Thyroid gland (tissue), 4 donors: ENCODE measurements at regions not wholly inside any gene's neighbourhood (a gene's known extent, or its start where the extent isn't known, plus 50 kb on each side); places are given as distances from the start of the nearest gene placed in this dataset.

Experiments
- DNase-seq, 2 donors: peaks; one replicate each; pipeline ENCODE4 v3.0.0-alpha.2; 2019
- H3K27ac ChIP-seq, 3 donors: fragments of 200-600 bp; sonication (generic); 1 replicate in 2 of 3; 2 replicates in 1 of 3; pipeline ENCODE4 v1.5.1; 2016 to 2019; ENCODE audit warnings: mild to moderate bottlenecking in 1 of 3, moderate library complexity in 1 of 3
- H3K27me3 ChIP-seq: fragments of 200-600 bp; sonication (generic); one replicate; pipeline ENCODE4 v1.5.1; 2019
- H3K36me3 ChIP-seq, 2 donors: fragments of 200-600 bp; sonication (generic); one replicate each; pipeline ENCODE4 v1.5.1; 2016 to 2019
- H3K4me1 ChIP-seq, 2 donors: fragments of 200-600 bp; sonication (generic); one replicate each; pipeline ENCODE4 v1.5.1; 2017 to 2019
- H3K4me3 ChIP-seq, 3 donors: fragments of 200-600 bp; sonication (generic); replicated peaks in 1 of 3; 1 replicate in 2 of 3; 2 replicates in 1 of 3; pipeline ENCODE4 v1.5.1; 2016; ENCODE audit warnings: mild to moderate bottlenecking in 1 of 3
- H3K9me3 ChIP-seq: fragments of 200-600 bp; sonication (generic); one replicate; pipeline ENCODE4 v1.5.1; 2017
- POLR2A ChIP-seq, 2 donors: fragments of 450-650 bp; IDR thresholded peaks; one replicate each; pipeline ENCODE4 v1.6.1; 2017; ENCODE audit warnings: antibody characterized with exemption in 2 of 2, mild to moderate bottlenecking in 2 of 2, moderate library complexity in 1 of 2
- WGBS, 2 donors: methylation state at CpG; one replicate each; pipeline ENCODE4 v1.1.5; 2017; 5-methylcytosine and 5-hydroxymethylcytosine counted together
- intact Hi-C: fragments of 100-400 bp; cut with DNase I; formaldehyde crosslinking; loops from one replicate; pipeline ENCODE4 v1.15.1; 2023
- TF ChIP-seq, protein P1 (sequence below), 6 experiments: fragments of 200-600 bp in 3 of 6; fragments of 450-650 bp in 3 of 6; sonication (generic) in 3 of 6; IDR thresholded peaks; one replicate each; pipeline ENCODE4 v1.5.1; 2016 to 2019; ENCODE audit warnings: antibody characterized with exemption in 6 of 6, mild to moderate bottlenecking in 2 of 6, inconsistent platforms in 1 of 6, moderate library complexity in 1 of 6

DNA sequence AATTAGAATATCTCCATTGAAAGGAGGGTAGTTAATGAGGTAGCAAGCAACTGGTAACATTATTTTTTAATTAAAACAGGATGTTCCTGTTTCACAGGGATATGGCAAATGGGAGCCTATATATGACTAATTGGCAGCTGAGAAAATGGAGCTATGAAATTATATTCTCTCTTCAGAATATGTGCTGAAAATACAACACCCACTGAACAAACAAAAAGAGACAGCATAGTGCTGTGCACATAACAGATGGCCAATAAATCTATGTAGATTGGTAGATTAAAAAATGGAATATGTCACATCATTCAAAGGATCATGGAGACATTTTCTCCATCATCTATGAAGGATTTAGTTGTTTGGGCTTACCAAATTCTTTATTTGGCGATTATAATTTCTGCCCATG, 362.0 kb downstream of the GPR37 start:
- H3K36me3 ChIP-seq, result no peaks in the 10 kb centered on the region
- H3K4me1 ChIP-seq, result no peaks in the 10 kb centered on the region
- TF ChIP-seq, protein P1, sequence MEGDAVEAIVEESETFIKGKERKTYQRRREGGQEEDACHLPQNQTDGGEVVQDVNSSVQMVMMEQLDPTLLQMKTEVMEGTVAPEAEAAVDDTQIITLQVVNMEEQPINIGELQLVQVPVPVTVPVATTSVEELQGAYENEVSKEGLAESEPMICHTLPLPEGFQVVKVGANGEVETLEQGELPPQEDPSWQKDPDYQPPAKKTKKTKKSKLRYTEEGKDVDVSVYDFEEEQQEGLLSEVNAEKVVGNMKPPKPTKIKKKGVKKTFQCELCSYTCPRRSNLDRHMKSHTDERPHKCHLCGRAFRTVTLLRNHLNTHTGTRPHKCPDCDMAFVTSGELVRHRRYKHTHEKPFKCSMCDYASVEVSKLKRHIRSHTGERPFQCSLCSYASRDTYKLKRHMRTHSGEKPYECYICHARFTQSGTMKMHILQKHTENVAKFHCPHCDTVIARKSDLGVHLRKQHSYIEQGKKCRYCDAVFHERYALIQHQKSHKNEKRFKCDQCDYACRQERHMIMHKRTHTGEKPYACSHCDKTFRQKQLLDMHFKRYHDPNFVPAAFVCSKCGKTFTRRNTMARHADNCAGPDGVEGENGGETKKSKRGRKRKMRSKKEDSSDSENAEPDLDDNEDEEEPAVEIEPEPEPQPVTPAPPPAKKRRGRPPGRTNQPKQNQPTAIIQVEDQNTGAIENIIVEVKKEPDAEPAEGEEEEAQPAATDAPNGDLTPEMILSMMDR (IDR thresholded peaks at IDR 0.05), result no peak
- TF ChIP-seq POLR2A (IDR thresholded peaks at IDR 0.05), result no peak
- no peak for DNase-seq
- H3K9me3 ChIP-seq, result no peaks in the 10 kb centered on the region
- 80 to 83% methylated on average over 1 of the region's 1 CpG for WGBS, 2 donors
- intact Hi-C loops, result no loop called here
- no peak overlapping the region for H3K4me3 ChIP-seq
- no peak overlapping the region for H3K27ac ChIP-seq
- no peaks in the 10 kb centered on the region for H3K27me3 ChIP-seq

DNA sequence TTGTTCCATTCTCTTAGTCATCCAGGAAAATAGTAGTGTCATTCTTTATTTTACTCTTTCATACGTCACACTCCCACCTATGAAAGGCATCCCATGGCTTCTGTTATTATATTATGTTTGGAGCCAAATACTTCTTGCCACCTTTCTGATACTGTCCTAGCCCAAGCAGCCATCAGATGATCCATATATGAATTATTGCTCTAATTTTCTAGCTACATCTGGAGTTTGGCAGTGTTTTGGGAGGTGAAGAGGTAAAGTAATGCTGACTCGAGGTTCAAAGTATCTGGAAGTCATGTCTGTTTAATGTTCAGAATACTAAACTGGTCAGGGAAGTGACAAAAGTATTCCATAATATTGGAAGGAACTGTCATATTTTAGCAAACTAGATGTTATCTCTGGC, 362.5 kb downstream of the GPR37 start:
- Histone ChIP-seq H3K27me3 (no peaks in the 10 kb centered on the region), H3K9me3 (no peaks in the 10 kb centered on the region), H3K4me3 (no peak overlapping the region), H3K36me3 (no peaks in the 10 kb centered on the region), H3K27ac (no peak overlapping the region), H3K4me1 (no peaks in the 10 kb centered on the region)
- intact Hi-C loops, result no loop called here
- 70 to 71% methylated on average over 2 of the region's 2 CpGs for WGBS, 2 donors
- DNase-seq, result no peak
- no peak for TF ChIP-seq POLR2A (IDR thresholded peaks at IDR 0.05)
- TF ChIP-seq, protein P1 (IDR thresholded peaks at IDR 0.05), result no peak

DNA sequence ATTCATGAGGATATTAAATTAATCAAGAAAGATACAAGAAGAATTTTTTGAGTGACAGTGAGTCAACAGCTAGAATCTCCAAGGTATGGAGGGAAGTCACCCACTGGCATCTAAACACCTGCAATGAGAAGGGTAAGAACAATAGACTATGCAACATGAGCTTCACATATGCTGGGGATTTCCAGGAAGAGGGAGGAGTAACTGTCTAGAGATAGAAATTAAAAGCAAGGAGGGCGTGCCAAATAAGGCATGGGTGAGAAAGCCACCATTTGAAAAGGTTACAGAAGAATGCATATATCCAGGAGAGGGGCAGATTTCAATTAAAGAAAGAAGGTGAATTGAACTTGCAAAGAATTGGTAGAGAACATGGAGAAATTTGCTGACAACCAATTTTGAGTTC, 365.7 kb downstream of the GPR37 start:
- Histone ChIP-seq H3K36me3 (no peaks in the 10 kb centered on the region), H3K4me1 (no peaks in the 10 kb centered on the region), H3K9me3 (no peaks in the 10 kb centered on the region), H3K4me3 (no peak overlapping the region), H3K27me3 (no peaks in the 10 kb centered on the region), H3K27ac (no peak overlapping the region)
- intact Hi-C loops, result no loop called here
- DNase-seq, result no peak
- 92% methylated on average over 1 of the region's 1 CpG for WGBS, 2 donors
- TF ChIP-seq POLR2A (IDR thresholded peaks at IDR 0.05), result no peak
- TF ChIP-seq, protein P1 (IDR thresholded peaks at IDR 0.05), result no peak

DNA sequence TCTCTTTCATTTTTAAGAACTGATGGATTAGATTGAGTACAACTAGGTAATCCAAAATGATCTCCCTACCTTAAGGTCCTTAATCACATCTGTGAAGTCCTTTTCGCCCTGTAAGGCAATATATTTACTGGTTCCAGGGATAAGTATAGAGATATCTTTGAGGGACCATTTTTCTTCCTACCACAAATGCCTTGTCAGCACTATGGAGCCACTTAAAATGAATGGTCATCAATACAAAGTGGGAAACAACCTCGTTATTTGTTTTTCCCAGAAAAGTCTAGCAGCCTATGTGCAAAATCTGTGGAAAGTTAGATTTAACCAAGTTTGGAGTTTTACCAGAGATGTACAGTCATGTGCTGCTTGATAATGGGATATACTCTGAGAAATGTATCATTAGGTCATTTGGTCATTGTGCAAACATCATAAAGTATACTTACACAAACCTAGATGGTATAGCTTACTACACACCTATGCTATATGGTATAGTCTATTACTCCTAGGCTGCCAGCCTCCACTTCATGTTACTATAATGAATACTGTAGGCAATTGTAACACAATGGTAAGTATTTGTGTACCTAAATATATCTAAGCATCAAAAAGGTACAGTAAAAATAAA, 366.2 kb upstream of the TMEM229A start:
- no peaks in the 10 kb centered on the region for H3K9me3 ChIP-seq
- no peak overlapping the region for H3K27ac ChIP-seq
- H3K4me3 ChIP-seq, result no peak overlapping the region
- no peaks in the 10 kb centered on the region for H3K36me3 ChIP-seq
- DNase-seq, result no peak
- TF ChIP-seq POLR2A (IDR thresholded peaks at IDR 0.05), result no peak
- TF ChIP-seq, protein P1 (IDR thresholded peaks at IDR 0.05), result no peak
- H3K4me1 ChIP-seq, result no peaks in the 10 kb centered on the region
- intact Hi-C loops, result no loop called here
- WGBS, 2 donors, result 88 to 92% methylated on average over 2 of the region's 2 CpGs
- no peaks in the 10 kb centered on the region for H3K27me3 ChIP-seq

DNA sequence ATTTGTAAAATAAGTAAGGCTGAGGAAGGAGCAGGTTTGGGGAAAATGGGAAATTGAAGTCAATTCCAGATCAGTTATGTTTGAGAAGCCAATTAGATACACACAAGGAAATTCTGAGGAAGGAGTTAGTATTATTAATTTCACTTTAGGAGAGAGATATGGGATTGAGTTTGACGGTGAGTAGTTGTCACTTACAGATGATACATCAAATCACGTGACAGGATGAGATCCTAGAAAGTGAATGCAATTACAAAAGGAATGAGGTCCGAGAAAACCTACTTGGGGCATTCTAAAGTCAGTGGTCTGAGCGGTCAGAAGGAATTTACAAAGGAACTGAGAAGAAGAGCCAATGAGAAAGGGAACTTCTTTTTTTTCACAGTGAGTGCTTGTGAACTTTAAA, 364.3 kb upstream of the TMEM229A start:
- Histone ChIP-seq H3K9me3 (no peaks in the 10 kb centered on the region), H3K27ac (no peak overlapping the region), H3K27me3 (no peaks in the 10 kb centered on the region), H3K4me1 (no peaks in the 10 kb centered on the region), H3K36me3 (no peaks in the 10 kb centered on the region), H3K4me3 (no peak overlapping the region)
- TF ChIP-seq POLR2A (IDR thresholded peaks at IDR 0.05), result no peak
- TF ChIP-seq, protein P1 (IDR thresholded peaks at IDR 0.05), result no peak
- DNase-seq, result no peak
- WGBS, 2 donors, result 75 to 78% methylated on average over 4 of the region's 4 CpGs
- intact Hi-C loops, result no loop called here
